ENCODE measurements at regions not wholly inside any gene's neighbourhood (a gene's known extent, or its start where the extent isn't known, plus 50 kb on each side); places are given as distances from the start of the nearest gene placed in this dataset.

DNA sequence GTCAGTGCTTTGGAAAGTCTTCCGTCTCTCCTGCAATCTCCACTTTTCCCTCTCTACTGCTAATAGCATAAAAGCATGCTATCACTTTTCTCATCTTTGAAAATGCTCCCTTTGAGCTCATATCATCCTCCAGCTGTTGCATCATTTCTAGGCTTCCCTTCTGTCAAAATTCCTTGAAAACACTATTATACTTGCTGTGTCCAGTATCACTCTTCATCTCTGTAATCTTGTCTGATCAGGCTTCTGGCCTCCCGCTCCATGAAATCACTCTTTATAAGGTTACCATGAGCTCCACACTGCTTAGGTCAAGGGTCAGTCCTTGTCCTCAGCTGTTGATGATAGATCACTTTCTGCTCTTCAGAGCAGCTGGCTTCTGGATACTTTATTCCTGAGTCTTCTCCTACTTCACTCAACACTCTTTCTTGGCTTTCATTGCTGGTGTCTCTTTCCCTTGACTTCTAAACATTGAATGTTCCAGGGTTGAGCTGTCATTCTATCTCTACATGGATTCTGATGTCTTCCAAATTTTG is 50.9 kb upstream of the SPTSSB start:
- TF ChIP-seq CTCF (IDR thresholded peaks at IDR 0.05; ENCODE audit: control insufficient read depth, extremely low read depth, insufficient read depth), result no peak
- no peak for DNase-seq (ENCODE audit: low read depth)
- no peak overlapping the region for H3K4me3 ChIP-seq (ENCODE audit: low read depth, low read length)

Data from LNCaP clone FGC (cell line).